GM23338 (cell line): ENCODE measurements at regions not wholly inside any gene's neighbourhood (a gene's known extent, or its start where the extent isn't known, plus 50 kb on each side); places are given as distances from the start of the nearest gene placed in this dataset.

ENCODE experiments used
- ATAC-seq: fragments of 200-7000 bp; cut with Tn5 transposase; 3 replicates; pipeline ENCODE4 v1.9.1; 2020
- DNase-seq: peaks from one replicate; pipeline ENCODE4 v3.0.0-alpha.2; 2015; ENCODE audit warnings: low spot score
- H2AFZ ChIP-seq: fragments of 200-600 bp; sonication (generic); 2 replicates; pipeline ENCODE4 v1.8.0; 2016; ENCODE audit warnings: antibody characterized with exemption, mild to moderate bottlenecking, moderate library complexity
- H3F3A ChIP-seq: fragments of 200-600 bp; sonication (generic); replicated peaks from 2 replicates; pipeline ENCODE4 v1.8.0; 2017; ENCODE audit warnings: antibody characterized with exemption, mixed run types, low read depth
- H3K27ac ChIP-seq: fragments of 200-600 bp; sonication (generic); 2 replicates; pipeline ENCODE4 v1.6.1; 2016; ENCODE audit warnings: low read depth
- H3K27me3 ChIP-seq: fragments of 200-600 bp; sonication (generic); 2 replicates; pipeline ENCODE4 v1.8.0; 2016; ENCODE audit warnings: mild to moderate bottlenecking, mixed run types, moderate library complexity; ENCODE audit not compliant: insufficient read depth
- H3K36me3 ChIP-seq: fragments of 200-600 bp; sonication (generic); 2 replicates; pipeline ENCODE4 v1.8.0; 2016; ENCODE audit warnings: mild to moderate bottlenecking; ENCODE audit not compliant: insufficient read depth
- H3K4me1 ChIP-seq: fragments of 200-600 bp; sonication (generic); 2 replicates; pipeline ENCODE4 v1.8.0; 2016; ENCODE audit warnings: mild to moderate bottlenecking, moderate library complexity; ENCODE audit not compliant: insufficient read depth
- H3K4me2 ChIP-seq: fragments of 200-600 bp; sonication (generic); 2 replicates; pipeline ENCODE4 v1.7.1; 2017; ENCODE audit warnings: mixed run types
- H3K4me3 ChIP-seq: fragments of 200-600 bp; sonication (generic); 2 replicates; pipeline ENCODE4 v1.6.1; 2016; ENCODE audit warnings: mixed run types
- H3K79me2 ChIP-seq: fragments of 200-600 bp; sonication (generic); replicated peaks from 2 replicates; pipeline ENCODE4 v1.8.0; 2017; ENCODE audit warnings: mild to moderate bottlenecking; ENCODE audit not compliant: insufficient read depth
- H3K9me2 ChIP-seq: fragments of 200-600 bp; sonication (generic); 2 replicates; pipeline ENCODE4 v1.8.0; 2017; ENCODE audit not compliant: insufficient read depth
- H4K20me1 ChIP-seq: fragments of 200-600 bp; sonication (generic); replicated peaks from 2 replicates; pipeline ENCODE4 v1.8.0; 2017; ENCODE audit warnings: mild to moderate bottlenecking; ENCODE audit not compliant: insufficient read depth
- H3K27ac Mint-ChIP-seq: 2 replicates; pipeline ENCODE4 v1.8.0; 2020; ENCODE audit warnings: inconsistent platforms, mild to moderate bottlenecking, moderate library complexity, mixed read lengths
- H3K27me3 Mint-ChIP-seq: 3 replicates; pipeline ENCODE4 v1.8.0; 2022; ENCODE audit warnings: low read depth, mild to moderate bottlenecking, moderate library complexity, mixed read lengths, inconsistent platforms; ENCODE audit not compliant: insufficient read depth, poor library complexity
- H3K36me3 Mint-ChIP-seq: 3 replicates; pipeline ENCODE4 v1.8.0; 2021; ENCODE audit warnings: low read depth, mild to moderate bottlenecking, inconsistent platforms, moderate library complexity, mixed read lengths
- H3K4me1 Mint-ChIP-seq: 3 replicates; pipeline ENCODE4 v1.8.0; 2020; ENCODE audit warnings: mild to moderate bottlenecking, inconsistent platforms, mixed read lengths
- H3K4me3 Mint-ChIP-seq: 3 replicates; pipeline ENCODE4 v1.8.0; 2021; ENCODE audit warnings: moderate library complexity, mild to moderate bottlenecking, inconsistent platforms, mixed read lengths
- H3K9me3 Mint-ChIP-seq: 3 replicates; pipeline ENCODE4 v1.8.0; 2020; ENCODE audit warnings: moderate library complexity, mild to moderate bottlenecking, inconsistent platforms, mixed read lengths
- CREB1 ChIP-seq: fragments of 250-450 bp; sonication (Bioruptor Pico); IDR thresholded peaks from 2 replicates; pipeline ENCODE4 v1.5.0; 2020; ENCODE audit warnings: low read depth, mild to moderate bottlenecking, moderate library complexity
- EZH2 ChIP-seq: fragments of 200-600 bp; sonication (generic); IDR thresholded peaks from one replicate; pipeline ENCODE4 v1.8.0; 2017; ENCODE audit warnings: antibody characterized with exemption, mild to moderate bottlenecking, low read depth; ENCODE audit not compliant: unreplicated experiment
- EZH2phosphoT487 ChIP-seq: fragments of 200-600 bp; sonication (generic); IDR thresholded peaks from one replicate; pipeline ENCODE4 v1.8.1; 2018; ENCODE audit warnings: antibody characterized with exemption; ENCODE audit not compliant: unreplicated experiment
- NANOG ChIP-seq: IDR thresholded peaks from 2 replicates; pipeline ENCODE4 v1.6.1; 2016; ENCODE audit warnings: antibody characterized with exemption, borderline replicate concordance
- STAT1 ChIP-seq: IDR thresholded peaks from one replicate; pipeline ENCODE4 v1.6.1; 2016; ENCODE audit warnings: antibody characterized with exemption; ENCODE audit not compliant: unreplicated experiment
- ZNF331 ChIP-seq: fragments of 250-450 bp; sonication (Bioruptor Pico); IDR thresholded peaks from 2 replicates; pipeline ENCODE4 v1.5.0; 2020; ENCODE audit warnings: low read depth, mild to moderate bottlenecking, moderate library complexity
- TF ChIP-seq, protein P1 (sequence below): IDR thresholded peaks from one replicate; pipeline ENCODE4 v1.6.1; 2018; ENCODE audit warnings: antibody characterized with exemption; ENCODE audit not compliant: unreplicated experiment
- TF ChIP-seq, protein P2 (sequence below): IDR thresholded peaks from 2 replicates; pipeline ENCODE4 v1.6.1; 2016; ENCODE audit warnings: antibody characterized with exemption
- TF ChIP-seq, protein P3 (sequence below), 2 experiments: fragments of 200-600 bp in 1 of 2; sonication (generic) in 1 of 2; conservative IDR thresholded peaks; 2 replicates each; pipeline versions ENCODE4 v1.5.1 to v1.6.1; 2016 to 2017; ENCODE audit warnings: antibody characterized with exemption in 2 of 2, low read depth in 2 of 2, mild to moderate bottlenecking in 2 of 2, moderate library complexity in 1 of 2

DNA sequence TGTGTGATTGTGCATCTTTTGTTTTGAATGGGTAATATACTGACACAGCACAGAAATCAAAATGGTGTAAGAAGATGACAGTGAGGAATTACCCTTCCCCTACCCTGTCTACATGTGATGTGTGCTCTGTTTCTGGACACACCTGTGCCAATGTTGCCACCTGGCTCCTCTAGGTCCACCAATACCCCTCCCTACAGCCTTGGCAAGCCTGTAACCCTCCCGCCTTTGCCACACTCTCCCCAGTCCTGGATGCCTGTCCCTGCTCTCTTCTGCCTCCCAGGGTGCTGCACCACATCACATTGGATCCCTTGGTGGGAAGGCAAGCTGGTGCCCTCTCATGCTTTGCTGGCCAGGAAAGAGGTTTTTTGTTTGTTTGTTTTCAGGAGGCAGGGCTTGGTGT, 289.5 kb upstream of the N4BP1 start:
- Mint-ChIP-seq H3K4me1 (peaks cover 16% of the 10 kb centered on the region), H3K9me3 (no peaks in the 10 kb centered on the region; the same call in 2 of the 3 replicates), H3K4me3 (no peak overlapping the region), H3K27me3 (peaks cover 4% of the 10 kb centered on the region), H3K27ac (no peak overlapping the region), H3K36me3 (no peaks in the 10 kb centered on the region; the same call in 2 of the 3 replicates)
- Histone ChIP-seq H2AFZ (no peak overlapping the region), H3F3A (no peaks in the 10 kb centered on the region), H3K4me3 (no peak overlapping the region), H3K4me2 (no peak overlapping the region), H3K9me2 (peaks cover 12% of the 10 kb centered on the region; the same call in 1 of the 2 replicates), H3K27ac (no peak overlapping the region), H3K36me3 (no peaks in the 10 kb centered on the region), H3K79me2 (no peaks in the 10 kb centered on the region), H3K4me1 (0 out of 2 replicates have a peak, but pooled peaks cover 4% of the 10 kb centered on the region), H4K20me1 (no peaks in the 10 kb centered on the region), H3K27me3 (no peaks in the 10 kb centered on the region)
- DNase-seq (no peak), ATAC-seq (no peak)
- TF ChIP-seq CREB1 (CRISPR knock-in tag), result no peak
- TF ChIP-seq ZNF331 (CRISPR knock-in tag), result no peak
- TF ChIP-seq, protein P1, sequence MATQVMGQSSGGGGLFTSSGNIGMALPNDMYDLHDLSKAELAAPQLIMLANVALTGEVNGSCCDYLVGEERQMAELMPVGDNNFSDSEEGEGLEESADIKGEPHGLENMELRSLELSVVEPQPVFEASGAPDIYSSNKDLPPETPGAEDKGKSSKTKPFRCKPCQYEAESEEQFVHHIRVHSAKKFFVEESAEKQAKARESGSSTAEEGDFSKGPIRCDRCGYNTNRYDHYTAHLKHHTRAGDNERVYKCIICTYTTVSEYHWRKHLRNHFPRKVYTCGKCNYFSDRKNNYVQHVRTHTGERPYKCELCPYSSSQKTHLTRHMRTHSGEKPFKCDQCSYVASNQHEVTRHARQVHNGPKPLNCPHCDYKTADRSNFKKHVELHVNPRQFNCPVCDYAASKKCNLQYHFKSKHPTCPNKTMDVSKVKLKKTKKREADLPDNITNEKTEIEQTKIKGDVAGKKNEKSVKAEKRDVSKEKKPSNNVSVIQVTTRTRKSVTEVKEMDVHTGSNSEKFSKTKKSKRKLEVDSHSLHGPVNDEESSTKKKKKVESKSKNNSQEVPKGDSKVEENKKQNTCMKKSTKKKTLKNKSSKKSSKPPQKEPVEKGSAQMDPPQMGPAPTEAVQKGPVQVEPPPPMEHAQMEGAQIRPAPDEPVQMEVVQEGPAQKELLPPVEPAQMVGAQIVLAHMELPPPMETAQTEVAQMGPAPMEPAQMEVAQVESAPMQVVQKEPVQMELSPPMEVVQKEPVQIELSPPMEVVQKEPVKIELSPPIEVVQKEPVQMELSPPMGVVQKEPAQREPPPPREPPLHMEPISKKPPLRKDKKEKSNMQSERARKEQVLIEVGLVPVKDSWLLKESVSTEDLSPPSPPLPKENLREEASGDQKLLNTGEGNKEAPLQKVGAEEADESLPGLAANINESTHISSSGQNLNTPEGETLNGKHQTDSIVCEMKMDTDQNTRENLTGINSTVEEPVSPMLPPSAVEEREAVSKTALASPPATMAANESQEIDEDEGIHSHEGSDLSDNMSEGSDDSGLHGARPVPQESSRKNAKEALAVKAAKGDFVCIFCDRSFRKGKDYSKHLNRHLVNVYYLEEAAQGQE, result no peak
- TF ChIP-seq NANOG, result no peak
- no peak for TF ChIP-seq STAT1
- no peak for TF ChIP-seq EZH2phosphoT487
- TF ChIP-seq, protein P2, sequence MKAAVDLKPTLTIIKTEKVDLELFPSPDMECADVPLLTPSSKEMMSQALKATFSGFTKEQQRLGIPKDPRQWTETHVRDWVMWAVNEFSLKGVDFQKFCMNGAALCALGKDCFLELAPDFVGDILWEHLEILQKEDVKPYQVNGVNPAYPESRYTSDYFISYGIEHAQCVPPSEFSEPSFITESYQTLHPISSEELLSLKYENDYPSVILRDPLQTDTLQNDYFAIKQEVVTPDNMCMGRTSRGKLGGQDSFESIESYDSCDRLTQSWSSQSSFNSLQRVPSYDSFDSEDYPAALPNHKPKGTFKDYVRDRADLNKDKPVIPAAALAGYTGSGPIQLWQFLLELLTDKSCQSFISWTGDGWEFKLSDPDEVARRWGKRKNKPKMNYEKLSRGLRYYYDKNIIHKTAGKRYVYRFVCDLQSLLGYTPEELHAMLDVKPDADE, result no peak
- no peak for TF ChIP-seq EZH2

DNA sequence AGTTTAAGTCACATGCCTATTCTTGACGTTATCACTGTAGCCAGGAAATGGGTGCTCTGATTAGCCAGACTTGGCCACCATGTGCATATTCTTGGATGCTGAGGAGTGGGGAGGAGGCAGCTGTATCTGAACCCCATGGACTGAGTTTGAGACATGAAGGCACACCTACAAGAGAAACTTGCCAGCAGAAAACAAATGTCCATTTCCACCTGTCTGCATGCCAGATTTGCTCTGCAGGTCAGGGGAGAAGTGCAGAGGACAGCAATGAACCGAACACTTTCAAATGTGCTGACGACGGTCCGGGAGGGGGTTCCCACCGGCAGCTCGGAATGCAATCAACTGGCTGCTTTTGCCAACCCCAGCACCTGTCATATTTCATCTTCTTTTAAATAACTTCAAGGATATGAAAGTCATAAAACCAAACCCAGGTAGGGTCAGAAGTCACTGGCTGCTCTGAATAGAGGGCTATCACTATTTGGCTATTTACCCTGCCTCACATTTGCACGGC, 287.8 kb upstream of the N4BP1 start:
- no peak for ATAC-seq
- no peak overlapping the region for H3K27ac Mint-ChIP-seq
- TF ChIP-seq CREB1 (CRISPR knock-in tag) (no peak), EZH2 (no peak), EZH2phosphoT487 (no peak)
- TF ChIP-seq, protein P1, result no peak
- TF ChIP-seq, protein P3, sequence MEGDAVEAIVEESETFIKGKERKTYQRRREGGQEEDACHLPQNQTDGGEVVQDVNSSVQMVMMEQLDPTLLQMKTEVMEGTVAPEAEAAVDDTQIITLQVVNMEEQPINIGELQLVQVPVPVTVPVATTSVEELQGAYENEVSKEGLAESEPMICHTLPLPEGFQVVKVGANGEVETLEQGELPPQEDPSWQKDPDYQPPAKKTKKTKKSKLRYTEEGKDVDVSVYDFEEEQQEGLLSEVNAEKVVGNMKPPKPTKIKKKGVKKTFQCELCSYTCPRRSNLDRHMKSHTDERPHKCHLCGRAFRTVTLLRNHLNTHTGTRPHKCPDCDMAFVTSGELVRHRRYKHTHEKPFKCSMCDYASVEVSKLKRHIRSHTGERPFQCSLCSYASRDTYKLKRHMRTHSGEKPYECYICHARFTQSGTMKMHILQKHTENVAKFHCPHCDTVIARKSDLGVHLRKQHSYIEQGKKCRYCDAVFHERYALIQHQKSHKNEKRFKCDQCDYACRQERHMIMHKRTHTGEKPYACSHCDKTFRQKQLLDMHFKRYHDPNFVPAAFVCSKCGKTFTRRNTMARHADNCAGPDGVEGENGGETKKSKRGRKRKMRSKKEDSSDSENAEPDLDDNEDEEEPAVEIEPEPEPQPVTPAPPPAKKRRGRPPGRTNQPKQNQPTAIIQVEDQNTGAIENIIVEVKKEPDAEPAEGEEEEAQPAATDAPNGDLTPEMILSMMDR (conservative IDR thresholded peaks at IDR 0.05; ENCODE audit: low read depth in 2 of 2), result no peak

More for the DNA sequence above, 287.8 kb upstream of the N4BP1 start:
- Histone ChIP-seq H3K79me2 (no peaks in the 10 kb centered on the region), H3K27ac (no peak overlapping the region), H3K4me2 (no peak overlapping the region), H3K36me3 (no peaks in the 10 kb centered on the region), H3K4me1 (no peaks in the 10 kb centered on the region), H2AFZ (no peak overlapping the region), H4K20me1 (no peaks in the 10 kb centered on the region), H3K27me3 (no peaks in the 10 kb centered on the region), H3F3A (no peaks in the 10 kb centered on the region), H3K9me2 (peaks cover 12% of the 10 kb centered on the region; the same call in 1 of the 2 replicates), H3K4me3 (no peak overlapping the region)
- no peak for DNase-seq
- Mint-ChIP-seq H3K9me3 (no peaks in the 10 kb centered on the region; the same call in 2 of the 3 replicates), H3K27me3 (peaks cover 4% of the 10 kb centered on the region), H3K36me3 (no peaks in the 10 kb centered on the region; the same call in 2 of the 3 replicates), H3K4me1 (peaks cover 10% of the 10 kb centered on the region), H3K4me3 (no peak overlapping the region)
